H9 (cell line): ENCODE measurements at regions not wholly inside any gene's neighbourhood (a gene's known extent, or its start where the extent isn't known, plus 50 kb on each side); places are given as distances from the start of the nearest gene placed in this dataset.

Experiments used
- DNase-seq: peaks from one replicate; pipeline ENCODE4 v3.0.0-alpha.2; 2017
- H2AFZ ChIP-seq: one replicate; pipeline ENCODE4 v1.6.1; 2013; ENCODE audit warnings: mild to moderate bottlenecking, low read length, control low read depth, moderate library complexity
- H2AK5ac ChIP-seq: 2 replicates; pipeline ENCODE4 v1.6.1; 2013; ENCODE audit warnings: low read length, control low read depth, mixed read lengths; ENCODE audit not compliant: insufficient read length
- H2BK120ac ChIP-seq: one replicate; pipeline ENCODE4 v1.6.1; 2013; ENCODE audit warnings: low read depth, mild to moderate bottlenecking, low read length, control low read depth, inconsistent platforms; ENCODE audit not compliant: poor library complexity, severe bottlenecking
- H2BK12ac ChIP-seq: 2 replicates; pipeline ENCODE4 v1.6.1; 2013; ENCODE audit warnings: low read length, control low read depth, mixed read lengths, low read depth; ENCODE audit not compliant: insufficient read length
- H2BK15ac ChIP-seq: 2 replicates; pipeline ENCODE4 v1.6.1; 2013; ENCODE audit warnings: low read depth, low read length, control low read depth
- H2BK20ac ChIP-seq: one replicate; pipeline ENCODE4 v1.6.1; 2013; ENCODE audit warnings: low read depth, mild to moderate bottlenecking, low read length, control low read depth, inconsistent platforms; ENCODE audit not compliant: poor library complexity, severe bottlenecking
- H2BK5ac ChIP-seq: 2 replicates; pipeline ENCODE4 v1.6.1; 2013; ENCODE audit warnings: low read length, control low read depth, mixed read lengths; ENCODE audit not compliant: insufficient read length
- H3K14ac ChIP-seq: 2 replicates; pipeline ENCODE4 v1.6.1; 2013; ENCODE audit warnings: low read length, control low read depth; ENCODE audit not compliant: insufficient read depth
- H3K18ac ChIP-seq: 2 replicates; pipeline ENCODE4 v1.6.1; 2013; ENCODE audit warnings: low read depth, mild to moderate bottlenecking, mixed read lengths, low read length, control low read depth; ENCODE audit not compliant: insufficient read length
- H3K23ac ChIP-seq: 2 replicates; pipeline ENCODE4 v1.6.1; 2013; ENCODE audit warnings: low read length, control low read depth, mixed read lengths, low read depth; ENCODE audit not compliant: insufficient read length
- H3K23me2 ChIP-seq: 2 replicates; pipeline ENCODE4 v1.6.1; 2013; ENCODE audit warnings: low read depth, mild to moderate bottlenecking, mixed read lengths, low read length, control low read depth; ENCODE audit not compliant: insufficient read length, poor library complexity, severe bottlenecking
- H3K27ac ChIP-seq: 2 replicates; pipeline ENCODE4 v1.5.1; 2013; ENCODE audit warnings: low read length, control low read depth, mixed read lengths, low read depth; ENCODE audit not compliant: insufficient read length
- H3K27me3 ChIP-seq: 2 replicates; pipeline ENCODE4 v1.6.1; 2013; ENCODE audit warnings: low read length, control low read depth, inconsistent platforms; ENCODE audit not compliant: insufficient read depth
- H3K4ac ChIP-seq: 2 replicates; pipeline ENCODE4 v1.6.1; 2013; ENCODE audit warnings: low read depth, mild to moderate bottlenecking, control low read depth, inconsistent platforms, low read length, moderate library complexity
- H3K4me1 ChIP-seq: 2 replicates; pipeline ENCODE4 v1.6.1; 2013; ENCODE audit warnings: low read length, control low read depth, inconsistent platforms; ENCODE audit not compliant: insufficient read depth
- H3K4me2 ChIP-seq: 2 replicates; pipeline ENCODE4 v1.6.1; 2013; ENCODE audit warnings: low read length, control low read depth, mixed read lengths; ENCODE audit not compliant: insufficient read length, insufficient read depth
- H3K56ac ChIP-seq: 2 replicates; pipeline ENCODE4 v1.6.1; 2013; ENCODE audit warnings: low read depth, mild to moderate bottlenecking, mixed read lengths, low read length, control low read depth; ENCODE audit not compliant: insufficient read length
- H3K79me1 ChIP-seq: 2 replicates; pipeline ENCODE4 v1.6.1; 2013; ENCODE audit warnings: low read depth, mild to moderate bottlenecking, moderate library complexity, low read length, control low read depth, inconsistent platforms; ENCODE audit not compliant: insufficient read depth, poor library complexity, severe bottlenecking
- H3K79me2 ChIP-seq: 2 replicates; pipeline ENCODE4 v1.6.1; 2013; ENCODE audit warnings: low read length, control low read depth, inconsistent platforms; ENCODE audit not compliant: insufficient read depth
- H3K9ac ChIP-seq: 2 replicates; pipeline ENCODE4 v1.6.1; 2013; ENCODE audit warnings: low read length, control low read depth, mixed read lengths; ENCODE audit not compliant: insufficient read length; ENCODE audit errors: extremely low read depth
- H3K9me3 ChIP-seq: one replicate; pipeline ENCODE4 v1.6.1; 2013; ENCODE audit warnings: low read depth, low read length, inconsistent platforms; ENCODE audit not compliant: control insufficient read depth
- H3T11ph ChIP-seq: one replicate; pipeline ENCODE4 v1.6.1; 2013; ENCODE audit warnings: mild to moderate bottlenecking, low read length, control low read depth, inconsistent platforms
- H4K20me1 ChIP-seq: one replicate; pipeline ENCODE4 v1.6.1; 2013; ENCODE audit not compliant: control insufficient read depth, insufficient read length, insufficient read depth
- H4K5ac ChIP-seq: 2 replicates; pipeline ENCODE4 v1.6.1; 2013; ENCODE audit warnings: low read depth, mild to moderate bottlenecking, mixed read lengths, low read length, control low read depth; ENCODE audit not compliant: insufficient read length
- H4K8ac ChIP-seq: replicated peaks from 2 replicates; pipeline ENCODE4 v1.6.1; 2013; ENCODE audit warnings: low read length, control low read depth, mixed read lengths, low read depth; ENCODE audit not compliant: insufficient read length
- H4K91ac ChIP-seq: 2 replicates; pipeline ENCODE4 v1.6.1; 2013; ENCODE audit warnings: low read depth, mild to moderate bottlenecking, moderate library complexity, mixed read lengths, low read length, control low read depth; ENCODE audit not compliant: insufficient read length
- H3K27ac Mint-ChIP-seq, 3 experiments: 2 replicates in 2 of 3; 3 replicates in 1 of 3; pipeline ENCODE4 v1.8.0; 2020 to 2021; ENCODE audit warnings: mixed read lengths in 3 of 3, mild to moderate bottlenecking in 1 of 3, moderate library complexity in 1 of 3
- H3K27me3 Mint-ChIP-seq: 2 replicates; pipeline ENCODE4 v1.8.0; 2021; ENCODE audit warnings: low read depth, mild to moderate bottlenecking, moderate library complexity, mixed read lengths
- H3K36me3 Mint-ChIP-seq, 3 experiments: 2 replicates in 2 of 3; 3 replicates in 1 of 3; pipeline ENCODE4 v1.8.0; 2020 to 2021; ENCODE audit warnings: low read depth in 3 of 3, mixed read lengths in 3 of 3; ENCODE audit not compliant: insufficient read depth in 1 of 3
- H3K4me1 Mint-ChIP-seq, 2 experiments: 2 replicates each; pipeline ENCODE4 v1.8.0; 2020; ENCODE audit warnings: mixed read lengths in 2 of 2
- H3K4me3 Mint-ChIP-seq, 2 experiments: 2 replicates in 1 of 2; 3 replicates in 1 of 2; pipeline ENCODE4 v1.8.0; 2020 to 2021; ENCODE audit warnings: mild to moderate bottlenecking in 2 of 2, mixed read lengths in 2 of 2, moderate library complexity in 1 of 2
- H3K9me3 Mint-ChIP-seq, 2 experiments: 2 replicates in 1 of 2; 3 replicates in 1 of 2; pipeline ENCODE4 v1.8.0; 2020; ENCODE audit warnings: mild to moderate bottlenecking in 2 of 2, mixed read lengths in 2 of 2, moderate library complexity in 1 of 2
- TF ChIP-seq, protein P1 (sequence below): fragments of 200-600 bp; sonication (generic); conservative IDR thresholded peaks from 3 replicates; pipeline ENCODE4 v1.8.0; 2021; ENCODE audit warnings: antibody characterized with exemption, mild to moderate bottlenecking

DNA sequence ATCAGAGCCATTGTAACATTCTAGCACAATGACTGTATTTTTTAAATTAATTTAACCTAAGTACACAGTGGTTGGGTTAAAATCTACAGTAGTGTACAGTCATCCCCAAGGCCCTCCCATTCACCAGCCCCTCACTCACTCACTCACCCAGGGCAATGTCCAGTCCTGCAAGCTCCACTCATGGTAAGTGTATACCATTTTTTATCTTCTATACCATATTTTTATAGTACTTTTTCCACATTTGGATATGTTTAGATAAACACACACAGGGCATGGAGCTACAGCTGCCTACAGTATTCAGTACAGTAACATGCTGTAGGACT lies 72.1 kb downstream of the COPS8 start:
- Histone ChIP-seq H3K56ac (no peak overlapping the region), H4K8ac (no peak overlapping the region), H2BK5ac (no peak overlapping the region), H3T11ph (no peak overlapping the region), H2AK5ac (no peak overlapping the region), H2BK20ac (no peak overlapping the region), H4K20me1 (no peaks in the 10 kb centered on the region), H2BK15ac (no peak overlapping the region), H3K9me3 (no peaks in the 10 kb centered on the region), H3K23ac (no peak overlapping the region), H4K91ac (no peak overlapping the region), H3K4ac (no peak overlapping the region), H3K4me2 (no peak overlapping the region), H3K4me1 (no peaks in the 10 kb centered on the region), H3K23me2 (no peaks in the 10 kb centered on the region), H3K14ac (no peak overlapping the region), H3K27me3 (no peaks in the 10 kb centered on the region; the same call in 1 of the 2 replicates), H3K27ac (no peak overlapping the region), H2BK120ac (no peak overlapping the region), H4K5ac (no peak overlapping the region), H3K79me1 (no peaks in the 10 kb centered on the region), H2AFZ (no peak overlapping the region), H2BK12ac (no peak overlapping the region), H3K79me2 (no peaks in the 10 kb centered on the region), H3K9ac (no peak overlapping the region), H3K18ac (no peak overlapping the region)
- Mint-ChIP-seq H3K36me3 (peaks cover 0 to 2% (median 0%) of the 10 kb centered on the region in 3 experiments; a peak in 1 of 7 replicates), H3K4me1 (peaks cover 5 to 7% of the 10 kb centered on the region in 2 experiments), H3K27me3 (peaks cover 2% of the 10 kb centered on the region), H3K9me3 (peaks cover 0 to 2% of the 10 kb centered on the region in 2 experiments; a peak in 1 of 5 replicates), H3K4me3 (no peak overlapping the region), H3K27ac (peak overlapping the region in 1 of 3 experiments; percentile 52; a peak in 1 of 7 replicates)
- TF ChIP-seq, protein P1, sequence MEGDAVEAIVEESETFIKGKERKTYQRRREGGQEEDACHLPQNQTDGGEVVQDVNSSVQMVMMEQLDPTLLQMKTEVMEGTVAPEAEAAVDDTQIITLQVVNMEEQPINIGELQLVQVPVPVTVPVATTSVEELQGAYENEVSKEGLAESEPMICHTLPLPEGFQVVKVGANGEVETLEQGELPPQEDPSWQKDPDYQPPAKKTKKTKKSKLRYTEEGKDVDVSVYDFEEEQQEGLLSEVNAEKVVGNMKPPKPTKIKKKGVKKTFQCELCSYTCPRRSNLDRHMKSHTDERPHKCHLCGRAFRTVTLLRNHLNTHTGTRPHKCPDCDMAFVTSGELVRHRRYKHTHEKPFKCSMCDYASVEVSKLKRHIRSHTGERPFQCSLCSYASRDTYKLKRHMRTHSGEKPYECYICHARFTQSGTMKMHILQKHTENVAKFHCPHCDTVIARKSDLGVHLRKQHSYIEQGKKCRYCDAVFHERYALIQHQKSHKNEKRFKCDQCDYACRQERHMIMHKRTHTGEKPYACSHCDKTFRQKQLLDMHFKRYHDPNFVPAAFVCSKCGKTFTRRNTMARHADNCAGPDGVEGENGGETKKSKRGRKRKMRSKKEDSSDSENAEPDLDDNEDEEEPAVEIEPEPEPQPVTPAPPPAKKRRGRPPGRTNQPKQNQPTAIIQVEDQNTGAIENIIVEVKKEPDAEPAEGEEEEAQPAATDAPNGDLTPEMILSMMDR = no peak
- no peak for DNase-seq
